Endodermal cell (in vitro differentiated cells): ENCODE measurements at regions not wholly inside any gene's neighbourhood (a gene's known extent, or its start where the extent isn't known, plus 50 kb on each side); places are given as distances from the start of the nearest gene placed in this dataset.

Source experiments
- DNase-seq: peaks from one replicate; pipeline ENCODE4 v3.0.0-alpha.2; 2017
- H3K27ac ChIP-seq: 2 replicates; pipeline ENCODE4 v1.5.1; 2013; ENCODE audit warnings: mild to moderate bottlenecking, low read depth, low read length, moderate library complexity
- H3K27me3 ChIP-seq: 2 replicates; pipeline ENCODE4 v1.6.1; 2013; ENCODE audit warnings: mild to moderate bottlenecking, low read length, moderate library complexity; ENCODE audit not compliant: insufficient read depth, control insufficient read depth, poor library complexity, severe bottlenecking
- H3K36me3 ChIP-seq: 2 replicates; pipeline ENCODE4 v1.7.0; 2013; ENCODE audit warnings: mild to moderate bottlenecking, low read length, moderate library complexity; ENCODE audit not compliant: control insufficient read depth, insufficient read depth
- H3K4me1 ChIP-seq: one replicate; pipeline ENCODE4 v1.7.0; 2013; ENCODE audit warnings: low read length; ENCODE audit not compliant: control insufficient read depth, insufficient read depth
- H3K4me3 ChIP-seq: 2 replicates; pipeline ENCODE4 v1.5.1; 2013; ENCODE audit warnings: mild to moderate bottlenecking, low read length, moderate library complexity
- H3K9ac ChIP-seq: 2 replicates; pipeline ENCODE4 v1.6.1; 2013; ENCODE audit warnings: mild to moderate bottlenecking, low read length, moderate library complexity; ENCODE audit not compliant: poor library complexity, severe bottlenecking; ENCODE audit errors: extremely low read depth
- H3K9me3 ChIP-seq: 2 replicates; pipeline ENCODE4 v1.6.1; 2013; ENCODE audit warnings: mild to moderate bottlenecking, low read length, moderate library complexity; ENCODE audit not compliant: control insufficient read depth
- H3K27ac Mint-ChIP-seq: 2 replicates; pipeline ENCODE4 v1.8.0; 2020; ENCODE audit warnings: mixed read lengths
- H3K27me3 Mint-ChIP-seq: 2 replicates; pipeline ENCODE4 v1.8.0; 2021; ENCODE audit warnings: mild to moderate bottlenecking, mixed read lengths; ENCODE audit not compliant: insufficient read depth
- H3K36me3 Mint-ChIP-seq: 2 replicates; pipeline ENCODE4 v1.8.0; 2020; ENCODE audit warnings: low read depth, mixed read lengths
- H3K4me1 Mint-ChIP-seq: 2 replicates; pipeline ENCODE4 v1.8.0; 2020; ENCODE audit warnings: mixed read lengths
- H3K4me3 Mint-ChIP-seq: 2 replicates; pipeline ENCODE4 v1.8.0; 2020; ENCODE audit warnings: mild to moderate bottlenecking, moderate library complexity, mixed read lengths
- H3K9me3 Mint-ChIP-seq: 2 replicates; pipeline ENCODE4 v1.8.0; 2020; ENCODE audit warnings: mild to moderate bottlenecking, mixed read lengths
- CTCF ChIP-seq: fragments of 200-600 bp; sonication (generic); conservative IDR thresholded peaks from 2 replicates; pipeline ENCODE4 v1.5.0; 2021; ENCODE audit warnings: antibody characterized with exemption, mild to moderate bottlenecking
- WGBS, 2 experiments: methylation state at CpG; one replicate each; pipeline versions ENCODE4 v1.1.5 to v1.1.7; 2013; ENCODE audit warnings: missing lambda C conversion rate in 2 of 2, mixed read lengths in 1 of 2; ENCODE audit not compliant: insufficient coverage in 1 of 2, insufficient read length in 1 of 2; 5-methylcytosine and 5-hydroxymethylcytosine counted together

- no peak overlapping the region for H3K27ac Mint-ChIP-seq
- Histone ChIP-seq H3K27ac (no peak overlapping the region), H3K9me3 (no peaks in the 10 kb centered on the region), H3K4me1 (peaks cover 19% of the 10 kb centered on the region), H3K27me3 (no peaks in the 10 kb centered on the region), H3K9ac (no peak overlapping the region), H3K4me3 (no peak overlapping the region), H3K36me3 (no peaks in the 10 kb centered on the region)
- DNase-seq, result peak; percentile 87
- peaks cover 15% of the 10 kb centered on the region for H3K4me1 Mint-ChIP-seq
- no peaks in the 10 kb centered on the region for H3K36me3 Mint-ChIP-seq
- no peak overlapping the region for H3K4me3 Mint-ChIP-seq
- peaks cover 7% of the 10 kb centered on the region for H3K27me3 Mint-ChIP-seq
- H3K9me3 Mint-ChIP-seq, result no peaks in the 10 kb centered on the region
- peak; percentile 93 for TF ChIP-seq CTCF
- 73 to 84% methylated on average over 5 to 7 of the region's 7 CpGs for WGBS, 2 experiments
These were observed 50.0 kb upstream of the POU2AF1 start for GRCh38 chr11:111429066-111429506.
